ENCODE measurements at regions not wholly inside any gene's neighbourhood (a gene's known extent, or its start where the extent isn't known, plus 50 kb on each side); places are given as distances from the start of the nearest gene placed in this dataset.
"Not testable (repeated sequence)": the region's sequence is repeated elsewhere in the genome, so short reads cannot be mapped to it uniquely, and the experiment has no call there.

- H3K4me3 ChIP-seq (ENCODE audit: low read length), result no peak overlapping the region
- DNase-seq, result no peak
- no peaks in the 10 kb centered on the region for H3K27me3 ChIP-seq (ENCODE audit: control insufficient read depth, insufficient read depth, low read length)
- H3K9me3 ChIP-seq (ENCODE audit: control insufficient read depth, low read depth, low read length), result no peaks in the 10 kb centered on the region
- H3K36me3 ChIP-seq (ENCODE audit: control insufficient read depth, insufficient read depth, low read length), result no peaks in the 10 kb centered on the region
- no CpG with 5 or more reads among the region's 1 CpG for WGBS (ENCODE audit: insufficient coverage, low lambda C conversion rate)
- no peak overlapping the region for H3K27ac ChIP-seq (ENCODE audit: low read length)
- peaks cover 7% of the 10 kb centered on the region for H3K4me1 ChIP-seq (ENCODE audit: control insufficient read depth, insufficient read depth, low read length)
Observed at GRCh38 chr21:15449556-15449955, 280.2 kb upstream of the USP25 start.

- no peak overlapping the region for H3K27ac ChIP-seq (ENCODE audit: low read length)
- H3K4me3 ChIP-seq (ENCODE audit: low read length), result no peak overlapping the region
- peak in 1 of 2 donors; percentile 26 for DNase-seq
- no peaks in the 10 kb centered on the region for H3K27me3 ChIP-seq (ENCODE audit: control insufficient read depth, insufficient read depth, low read length)
- H3K4me1 ChIP-seq (ENCODE audit: control insufficient read depth, insufficient read depth, low read length), result peaks cover 22% of the 10 kb centered on the region
- H3K9me3 ChIP-seq (ENCODE audit: control insufficient read depth, low read depth, low read length), result no peaks in the 10 kb centered on the region
- no peaks in the 10 kb centered on the region for H3K36me3 ChIP-seq (ENCODE audit: control insufficient read depth, insufficient read depth, low read length)
Observed at GRCh38 chr21:15453261-15453660, 276.5 kb upstream of the USP25 start.

- peaks cover 22% of the 10 kb centered on the region for H3K4me1 ChIP-seq (ENCODE audit: control insufficient read depth, insufficient read depth, low read length)
Observed at GRCh38 chr21:15453785-15454184, 276.0 kb upstream of the USP25 start.

GRCh38 chr21:15454931-15455330 is 274.9 kb upstream of the USP25 start:
- H3K4me3 ChIP-seq (ENCODE audit: low read length), result not testable (repeated sequence)

More at GRCh38 chr21:15453785-15454184, 276.0 kb upstream of the USP25 start:
- not testable (repeated sequence) for DNase-seq; H3K4me3 ChIP-seq (ENCODE audit: low read length); H3K36me3 ChIP-seq (ENCODE audit: control insufficient read depth, insufficient read depth, low read length); H3K9me3 ChIP-seq (ENCODE audit: control insufficient read depth, low read depth, low read length); H3K27me3 ChIP-seq (ENCODE audit: control insufficient read depth, insufficient read depth, low read length); H3K27ac ChIP-seq (ENCODE audit: low read length)
- no CpG with 5 or more reads among the region's 1 CpG for WGBS (ENCODE audit: insufficient coverage, low lambda C conversion rate)

GRCh38 chr21:15455819-15456462 is 273.8 kb upstream of the USP25 start:
- H3K4me3 ChIP-seq (ENCODE audit: low read length), result peak overlapping the region; percentile 16
- whole genome bisulfite sequencing (ENCODE audit: insufficient coverage, low lambda C conversion rate), result no CpG with 5 or more reads among the region's 14 CpGs
- H3K27ac ChIP-seq (ENCODE audit: low read length), result peak overlapping the region; percentile 90

More at GRCh38 chr21:15454931-15455330, 274.9 kb upstream of the USP25 start:
- WGBS (ENCODE audit: insufficient coverage, low lambda C conversion rate), result 20% methylated on average over 1 of the region's 2 CpGs
- H3K27ac ChIP-seq (ENCODE audit: low read length), result peak overlapping the region; percentile 90
- not testable (repeated sequence) for DNase-seq; H3K27me3 ChIP-seq (ENCODE audit: control insufficient read depth, insufficient read depth, low read length); H3K9me3 ChIP-seq (ENCODE audit: control insufficient read depth, low read depth, low read length); H3K36me3 ChIP-seq (ENCODE audit: control insufficient read depth, insufficient read depth, low read length)
- H3K4me1 ChIP-seq (ENCODE audit: control insufficient read depth, insufficient read depth, low read length), result peaks cover 22% of the 10 kb centered on the region

GRCh38 chr21:15457965-15458364 is 271.8 kb upstream of the USP25 start:
- H3K27me3 ChIP-seq (ENCODE audit: control insufficient read depth, insufficient read depth, low read length), result no peaks in the 10 kb centered on the region
- no peak overlapping the region for H3K4me3 ChIP-seq (ENCODE audit: low read length)
- H3K36me3 ChIP-seq (ENCODE audit: control insufficient read depth, insufficient read depth, low read length), result no peaks in the 10 kb centered on the region
- peaks cover 22% of the 10 kb centered on the region for H3K4me1 ChIP-seq (ENCODE audit: control insufficient read depth, insufficient read depth, low read length)
- no peaks in the 10 kb centered on the region for H3K9me3 ChIP-seq (ENCODE audit: control insufficient read depth, low read depth, low read length)
- 86% methylated on average over 1 of the region's 3 CpGs for WGBS (ENCODE audit: insufficient coverage, low lambda C conversion rate)
- H3K27ac ChIP-seq (ENCODE audit: low read length), result no peak overlapping the region
- DNase-seq, result no peak

More at GRCh38 chr21:15455819-15456462, 273.8 kb upstream of the USP25 start:
- H3K9me3 ChIP-seq (ENCODE audit: control insufficient read depth, low read depth, low read length), result no peaks in the 10 kb centered on the region
- peak; percentile 94 to 96 for DNase-seq
- H3K27me3 ChIP-seq (ENCODE audit: control insufficient read depth, insufficient read depth, low read length), result no peaks in the 10 kb centered on the region
- H3K36me3 ChIP-seq (ENCODE audit: control insufficient read depth, insufficient read depth, low read length), result no peaks in the 10 kb centered on the region
- H3K4me1 ChIP-seq (ENCODE audit: control insufficient read depth, insufficient read depth, low read length), result peaks cover 22% of the 10 kb centered on the region

GRCh38 chr21:15462092-15462491 is 267.7 kb upstream of the USP25 start:
- no peak for DNase-seq
- WGBS (ENCODE audit: insufficient coverage, low lambda C conversion rate), result no CpG with 5 or more reads among the region's 1 CpG

GRCh38 chr21:15466329-15466728 is 263.5 kb upstream of the USP25 start:
- H3K27me3 ChIP-seq (ENCODE audit: control insufficient read depth, insufficient read depth, low read length), result no peaks in the 10 kb centered on the region
- H3K27ac ChIP-seq (ENCODE audit: low read length), result no peak overlapping the region
- H3K36me3 ChIP-seq (ENCODE audit: control insufficient read depth, insufficient read depth, low read length), result no peaks in the 10 kb centered on the region
- WGBS (ENCODE audit: insufficient coverage, low lambda C conversion rate), result 96% methylated on average over 2 of the region's 4 CpGs
- H3K4me1 ChIP-seq (ENCODE audit: control insufficient read depth, insufficient read depth, low read length), result no peaks in the 10 kb centered on the region
- DNase-seq, result no peak
- H3K9me3 ChIP-seq (ENCODE audit: control insufficient read depth, low read depth, low read length), result no peaks in the 10 kb centered on the region
- H3K4me3 ChIP-seq (ENCODE audit: low read length), result no peak overlapping the region

More at GRCh38 chr21:15462092-15462491, 267.7 kb upstream of the USP25 start:
- H3K36me3 ChIP-seq (ENCODE audit: control insufficient read depth, insufficient read depth, low read length), result no peaks in the 10 kb centered on the region
- H3K27me3 ChIP-seq (ENCODE audit: control insufficient read depth, insufficient read depth, low read length), result no peaks in the 10 kb centered on the region
- no peak overlapping the region for H3K27ac ChIP-seq (ENCODE audit: low read length)
- no peaks in the 10 kb centered on the region for H3K9me3 ChIP-seq (ENCODE audit: control insufficient read depth, low read depth, low read length)
- no peak overlapping the region for H3K4me3 ChIP-seq (ENCODE audit: low read length)
- H3K4me1 ChIP-seq (ENCODE audit: control insufficient read depth, insufficient read depth, low read length), result no peaks in the 10 kb centered on the region

GRCh38 chr21:15468368-15468767 is 261.4 kb upstream of the USP25 start:
- H3K36me3 ChIP-seq (ENCODE audit: control insufficient read depth, insufficient read depth, low read length), result no peaks in the 10 kb centered on the region
- no peaks in the 10 kb centered on the region for H3K27me3 ChIP-seq (ENCODE audit: control insufficient read depth, insufficient read depth, low read length)
- H3K27ac ChIP-seq (ENCODE audit: low read length), result no peak overlapping the region
- no peaks in the 10 kb centered on the region for H3K9me3 ChIP-seq (ENCODE audit: control insufficient read depth, low read depth, low read length)
- no peaks in the 10 kb centered on the region for H3K4me1 ChIP-seq (ENCODE audit: control insufficient read depth, insufficient read depth, low read length)
- WGBS (ENCODE audit: insufficient coverage, low lambda C conversion rate), result no CpG with 5 or more reads among the region's 2 CpGs
- H3K4me3 ChIP-seq (ENCODE audit: low read length), result no peak overlapping the region
- peak in 1 of 2 donors; percentile 37 for DNase-seq

GRCh38 chr21:15472108-15473040 is 257.4 kb upstream of the USP25 start:
- Histone ChIP-seq H3K9me3 (ENCODE audit: control insufficient read depth, low read depth, low read length) (no peaks in the 10 kb centered on the region), H3K27me3 (ENCODE audit: control insufficient read depth, insufficient read depth, low read length) (no peaks in the 10 kb centered on the region), H3K4me3 (ENCODE audit: low read length) (no peak overlapping the region), H3K36me3 (ENCODE audit: control insufficient read depth, insufficient read depth, low read length) (no peaks in the 10 kb centered on the region), H3K4me1 (ENCODE audit: control insufficient read depth, insufficient read depth, low read length) (no peaks in the 10 kb centered on the region), H3K27ac (ENCODE audit: low read length) (no peak overlapping the region)
- DNase-seq, result no peak
- WGBS (ENCODE audit: insufficient coverage, low lambda C conversion rate), result 92% methylated on average over 2 of the region's 6 CpGs
